Colonic mucosa (tissue), 4 donors: ENCODE measurements at regions not wholly inside any gene's neighbourhood (a gene's known extent, or its start where the extent isn't known, plus 50 kb on each side); places are given as distances from the start of the nearest gene placed in this dataset.

Experiments
- DNase-seq: peaks from one replicate; pipeline ENCODE4 v3.0.0-alpha.2; 2020
- H3K27ac ChIP-seq: fragments of 200-600 bp; one replicate; pipeline ENCODE4 v1.8.0; 2021
- H3K27me3 ChIP-seq: fragments of 200-600 bp; one replicate; pipeline ENCODE4 v1.8.0; 2021
- H3K36me3 ChIP-seq: fragments of 200-600 bp; one replicate; pipeline ENCODE4 v1.8.0; 2021
- H3K4me1 ChIP-seq: fragments of 200-600 bp; one replicate; pipeline ENCODE4 v1.8.0; 2021; ENCODE audit warnings: mild to moderate bottlenecking
- H3K4me3 ChIP-seq: fragments of 200-600 bp; one replicate; pipeline ENCODE4 v1.8.0; 2021
- H3K9ac ChIP-seq, 2 donors: one replicate each; pipeline ENCODE4 v1.7.0; 2013; ENCODE audit warnings: control low read depth in 2 of 2, low read depth in 2 of 2, low read length in 2 of 2
- H3K9me3 ChIP-seq: fragments of 200-600 bp; one replicate; pipeline ENCODE4 v1.8.0; 2021
- CTCF ChIP-seq: fragments of 200-600 bp; IDR thresholded peaks from one replicate; pipeline ENCODE4 v1.8.0; 2022; ENCODE audit warnings: antibody characterized with exemption, mild to moderate bottlenecking
- intact Hi-C: fragments of 100-400 bp; cut with DNase I; formaldehyde crosslinking; loops from one replicate; pipeline ENCODE4 v1.14.1; 2022
- donor health status: healthy.
- donor health status: DM: no; HTN: no; CAD: no.
- donor health status: DM: no; HTN: no; CAD: no.

DNA sequence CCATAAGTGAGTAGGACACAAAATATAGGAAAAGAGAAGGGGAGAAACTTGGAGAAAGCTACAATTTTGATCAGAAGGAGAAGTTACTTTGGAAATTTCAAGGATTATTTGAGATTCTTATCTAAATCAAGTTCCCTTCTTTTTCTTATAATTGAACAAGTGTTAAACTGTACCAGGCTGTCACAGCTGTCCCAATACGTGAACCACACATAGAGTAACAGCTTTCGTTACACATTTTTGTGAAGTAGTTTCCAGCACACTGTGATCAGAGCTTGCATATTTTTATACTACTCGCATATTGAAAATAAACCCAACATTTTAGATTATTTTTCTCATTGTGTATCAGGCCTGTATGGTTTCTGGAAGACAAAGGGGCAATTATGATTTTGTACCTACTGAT lies 412.8 kb upstream of the PSMD7 start:
- no peak overlapping the region for H3K4me3 ChIP-seq
- intact Hi-C loops = loop anchor here (10.0 kb wide), 1 partner anchor 151 kb away; no protein-coding TSS in a partner anchor

GRCh38 chr16:73883126-73883525 lies 413.5 kb upstream of the PSMD7 start:
- no peak overlapping the region for H3K9ac ChIP-seq
- no peak for DNase-seq
- intact Hi-C loops = loop anchor here (10.0 kb wide), 1 partner anchor 152 kb away; no protein-coding TSS in a partner anchor
- H3K9me3 ChIP-seq = no peaks in the 10 kb centered on the region
- no peak for TF ChIP-seq CTCF
- no peaks in the 10 kb centered on the region for H3K36me3 ChIP-seq
- no peak overlapping the region for H3K4me3 ChIP-seq
- no peak overlapping the region for H3K27ac ChIP-seq
- no peaks in the 10 kb centered on the region for H3K27me3 ChIP-seq
- no peaks in the 10 kb centered on the region for H3K4me1 ChIP-seq

More for the DNA sequence above, 412.8 kb upstream of the PSMD7 start:
- no peak for DNase-seq
- Histone ChIP-seq H3K9ac (no peak overlapping the region), H3K36me3 (no peaks in the 10 kb centered on the region), H3K9me3 (no peaks in the 10 kb centered on the region), H3K4me1 (no peaks in the 10 kb centered on the region), H3K27ac (no peak overlapping the region), H3K27me3 (no peaks in the 10 kb centered on the region)
- no peak for TF ChIP-seq CTCF

DNA sequence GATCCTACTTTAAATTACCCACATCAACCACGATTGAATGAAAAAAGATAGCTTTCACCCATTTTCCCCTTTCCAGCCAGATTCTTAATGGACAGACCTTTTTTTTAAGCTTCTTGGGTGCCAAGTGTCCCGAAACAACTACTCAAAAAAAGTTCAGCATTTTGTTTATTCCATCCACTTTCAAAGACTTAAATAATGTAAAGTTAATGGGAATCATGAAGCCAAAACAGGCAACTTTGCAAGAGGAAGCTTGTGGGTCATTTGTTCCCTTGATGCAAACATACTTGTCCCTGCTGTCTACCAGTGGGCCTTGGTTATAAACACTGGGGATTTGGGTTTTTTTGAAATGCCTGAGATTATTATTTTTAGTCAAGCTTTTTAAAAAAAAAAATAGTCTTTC lies 414.0 kb upstream of the PSMD7 start:
- Histone ChIP-seq H3K27ac (no peak overlapping the region), H3K27me3 (no peaks in the 10 kb centered on the region), H3K36me3 (no peaks in the 10 kb centered on the region), H3K4me1 (no peaks in the 10 kb centered on the region), H3K9ac (no peak overlapping the region), H3K4me3 (no peak overlapping the region), H3K9me3 (no peaks in the 10 kb centered on the region)
- intact Hi-C loops = loop anchor here (10.0 kb wide), 1 partner anchor 152 kb away; no protein-coding TSS in a partner anchor
- DNase-seq = no peak
- TF ChIP-seq CTCF = no peak

DNA sequence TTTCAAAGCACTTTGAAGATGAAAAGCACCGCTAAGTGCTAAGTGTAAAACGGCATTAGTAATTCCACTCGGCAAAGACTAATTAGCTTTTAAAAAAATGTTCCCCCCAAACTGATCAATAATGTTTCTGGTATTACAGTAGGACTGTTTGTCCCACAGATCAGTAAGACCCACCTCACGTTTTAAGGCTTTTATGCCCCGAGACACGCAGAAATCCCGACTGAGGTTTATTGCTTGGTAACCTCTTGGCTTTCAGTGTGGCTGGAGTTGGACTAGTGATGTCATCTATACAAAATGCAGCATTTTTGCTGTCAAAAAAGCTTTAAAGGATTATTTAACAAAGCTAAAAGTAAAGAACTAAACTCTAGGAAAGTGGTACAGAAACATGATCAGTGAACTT lies 414.6 kb upstream of the PSMD7 start:
- Histone ChIP-seq H3K27me3 (no peaks in the 10 kb centered on the region), H3K4me1 (no peaks in the 10 kb centered on the region), H3K27ac (no peak overlapping the region), H3K4me3 (no peak overlapping the region), H3K9me3 (no peaks in the 10 kb centered on the region), H3K9ac (no peak overlapping the region), H3K36me3 (no peaks in the 10 kb centered on the region)
- intact Hi-C loops = loop anchor here (10.0 kb wide), 1 partner anchor 153 kb away; no protein-coding TSS in a partner anchor
- no peak for DNase-seq
- no peak for TF ChIP-seq CTCF

DNA sequence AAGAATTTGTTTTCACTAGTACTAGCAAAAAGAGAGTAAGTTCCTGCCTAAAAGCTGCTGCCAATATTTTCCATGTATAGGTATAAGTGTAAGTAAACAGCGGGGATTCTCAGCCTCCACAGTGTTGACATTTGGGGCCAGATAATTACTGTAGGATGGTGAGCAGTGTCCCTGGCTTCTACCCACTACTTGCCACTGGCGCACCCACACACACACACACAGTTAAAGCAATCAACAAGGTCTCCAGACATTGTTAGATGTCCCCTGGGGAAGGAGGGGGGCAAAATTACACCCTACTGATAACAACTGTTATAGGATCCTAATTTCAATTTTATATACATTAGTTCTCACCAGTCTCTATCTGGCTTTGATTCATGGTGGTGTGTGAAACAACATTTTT lies 417.0 kb upstream of the PSMD7 start:
- H3K4me1 ChIP-seq = no peaks in the 10 kb centered on the region
- no peak overlapping the region for H3K27ac ChIP-seq
- no peak for DNase-seq
- H3K4me3 ChIP-seq = no peak overlapping the region
- H3K36me3 ChIP-seq = no peaks in the 10 kb centered on the region
- H3K9ac ChIP-seq = no peak overlapping the region
- TF ChIP-seq CTCF = no peak
- intact Hi-C loops = loop anchor here (5.0 to 10.0 kb wide), 2 partner anchors 155 to 167 kb away; no protein-coding TSS in a partner anchor
- H3K9me3 ChIP-seq = no peaks in the 10 kb centered on the region
- H3K27me3 ChIP-seq = no peaks in the 10 kb centered on the region
